CD14-positive monocyte (primary cell): ENCODE measurements at regions not wholly inside any gene's neighbourhood (a gene's known extent, or its start where the extent isn't known, plus 50 kb on each side); places are given as distances from the start of the nearest gene placed in this dataset.

ENCODE experiments used
- DNase-seq, 3 donors: peaks; one replicate each; pipeline ENCODE4 v3.0.0-alpha.2; 2011 to 2022
- H2AFZ ChIP-seq: 2 replicates; pipeline ENCODE4 v1.6.0; 2012; ENCODE audit warnings: mild to moderate bottlenecking, low read depth, low read length, inconsistent platforms; ENCODE audit not compliant: insufficient read depth, poor library complexity, severe bottlenecking
- H3K27ac ChIP-seq, 2 donors: 1 replicate in 1 of 2; 2 replicates in 1 of 2; pipeline ENCODE4 v1.5.1; 2012 to 2013; ENCODE audit warnings: low read length in 2 of 2, control low read depth in 1 of 2, inconsistent platforms in 1 of 2, low read depth in 1 of 2, mild to moderate bottlenecking in 1 of 2
- H3K27me3 ChIP-seq, 2 donors: one replicate each; pipeline versions ENCODE4 v1.6.0 to v1.6.1; 2011 to 2013; ENCODE audit warnings: low read length in 2 of 2; ENCODE audit not compliant: control insufficient read depth in 2 of 2, insufficient read depth in 2 of 2
- H3K36me3 ChIP-seq, 2 donors: replicated peaks in 1 of 2; 1 replicate in 1 of 2; 2 replicates in 1 of 2; pipeline versions ENCODE4 v1.5.1 to v1.6.1; 2012 to 2013; ENCODE audit warnings: low read length in 2 of 2, control low read depth in 1 of 2, inconsistent platforms in 1 of 2, mild to moderate bottlenecking in 1 of 2; ENCODE audit not compliant: insufficient read depth in 2 of 2, control insufficient read depth in 1 of 2
- H3K4me1 ChIP-seq, 2 donors: 1 replicate in 1 of 2; 2 replicates in 1 of 2; pipeline versions ENCODE4 v1.5.1 to v1.6.1; 2012 to 2013; ENCODE audit warnings: low read length in 2 of 2, control low read depth in 1 of 2, inconsistent platforms in 1 of 2, mild to moderate bottlenecking in 1 of 2, moderate library complexity in 1 of 2; ENCODE audit not compliant: insufficient read depth in 2 of 2, control insufficient read depth in 1 of 2
- H3K4me2 ChIP-seq: replicated peaks from 2 replicates; pipeline ENCODE3; 2012; ENCODE audit warnings: low read length, moderate library complexity, mild to moderate bottlenecking; ENCODE audit not compliant: poor library complexity, severe bottlenecking; ENCODE audit errors: extremely low read depth
- H3K4me3 ChIP-seq, 3 experiments: fragments of 200-600 bp in 1 of 3; sonication (generic) in 1 of 3; replicated peaks in 1 of 3; 1 replicate in 2 of 3; 2 replicates in 1 of 3; pipeline ENCODE4 v1.5.1; 2011 to 2013; ENCODE audit warnings: low read length in 3 of 3, mild to moderate bottlenecking in 3 of 3, control low read depth in 2 of 3, low read depth in 2 of 3, inconsistent platforms in 1 of 3, moderate library complexity in 1 of 3
- H3K79me2 ChIP-seq: 2 replicates; pipeline ENCODE4 v1.6.0; 2012; ENCODE audit warnings: mild to moderate bottlenecking, control low read depth, inconsistent platforms, low read length, moderate library complexity; ENCODE audit not compliant: insufficient read depth
- H3K9ac ChIP-seq: 2 replicates; pipeline ENCODE4 v1.6.0; 2017; ENCODE audit warnings: low read length, mild to moderate bottlenecking; ENCODE audit not compliant: insufficient read depth, poor library complexity, severe bottlenecking
- H3K9me3 ChIP-seq, 2 donors: replicated peaks in 1 of 2; 1 replicate in 1 of 2; 2 replicates in 1 of 2; pipeline versions ENCODE4 v1.5.1 to v1.6.1; 2012 to 2013; ENCODE audit warnings: low read length in 2 of 2, control low read depth in 1 of 2; ENCODE audit not compliant: control insufficient read depth in 1 of 2, insufficient read depth in 1 of 2
- H4K20me1 ChIP-seq: 2 replicates; pipeline ENCODE4 v1.6.0; 2012; ENCODE audit warnings: mild to moderate bottlenecking, low read length, control low read depth, moderate library complexity; ENCODE audit not compliant: insufficient read depth
- H3K27ac Mint-ChIP-seq, 7 donors: one replicate each; pipeline ENCODE4 v1.8.0; 2020; ENCODE audit warnings: mild to moderate bottlenecking in 7 of 7, mixed read lengths in 7 of 7, moderate library complexity in 6 of 7, inconsistent platforms in 2 of 7
- H3K27me3 Mint-ChIP-seq, 3 donors: one replicate each; pipeline ENCODE4 v1.8.0; 2021 to 2022; ENCODE audit warnings: low read depth in 3 of 3, mild to moderate bottlenecking in 3 of 3, mixed read lengths in 3 of 3, moderate library complexity in 3 of 3, inconsistent platforms in 1 of 3
- H3K36me3 Mint-ChIP-seq, 2 donors: one replicate each; pipeline ENCODE4 v1.8.0; 2020; ENCODE audit warnings: mixed read lengths in 2 of 2, inconsistent platforms in 1 of 2, mild to moderate bottlenecking in 1 of 2
- H3K4me1 Mint-ChIP-seq: one replicate; pipeline ENCODE4 v1.8.0; 2020; ENCODE audit warnings: mild to moderate bottlenecking, mixed read lengths
- H3K4me3 Mint-ChIP-seq, 2 donors: one replicate each; pipeline ENCODE4 v1.8.0; 2020; ENCODE audit warnings: mild to moderate bottlenecking in 2 of 2, mixed read lengths in 2 of 2, moderate library complexity in 1 of 2
- H3K9me3 Mint-ChIP-seq, 7 donors: one replicate each; pipeline ENCODE4 v1.8.0; 2020 to 2022; ENCODE audit warnings: mixed read lengths in 7 of 7, mild to moderate bottlenecking in 6 of 7, moderate library complexity in 6 of 7, inconsistent platforms in 2 of 7
- WGBS: methylation state at CpG from one replicate; pipeline ENCODE4 v1.1.5; 2013; ENCODE audit warnings: missing lambda C conversion rate; ENCODE audit not compliant: insufficient coverage; 5-methylcytosine and 5-hydroxymethylcytosine counted together
- intact Hi-C, 2 donors: fragments of 100-400 bp; cut with micrococcal nuclease; formaldehyde crosslinking; loops; one replicate each; pipeline versions ENCODE4 v1.15.0 to v1.15.1; 2023
- TF ChIP-seq, protein P1 (sequence below): fragments of 200-600 bp; IDR thresholded peaks from one replicate; pipeline ENCODE4 v1.8.0; 2022; ENCODE audit warnings: antibody characterized with exemption, mild to moderate bottlenecking

DNA sequence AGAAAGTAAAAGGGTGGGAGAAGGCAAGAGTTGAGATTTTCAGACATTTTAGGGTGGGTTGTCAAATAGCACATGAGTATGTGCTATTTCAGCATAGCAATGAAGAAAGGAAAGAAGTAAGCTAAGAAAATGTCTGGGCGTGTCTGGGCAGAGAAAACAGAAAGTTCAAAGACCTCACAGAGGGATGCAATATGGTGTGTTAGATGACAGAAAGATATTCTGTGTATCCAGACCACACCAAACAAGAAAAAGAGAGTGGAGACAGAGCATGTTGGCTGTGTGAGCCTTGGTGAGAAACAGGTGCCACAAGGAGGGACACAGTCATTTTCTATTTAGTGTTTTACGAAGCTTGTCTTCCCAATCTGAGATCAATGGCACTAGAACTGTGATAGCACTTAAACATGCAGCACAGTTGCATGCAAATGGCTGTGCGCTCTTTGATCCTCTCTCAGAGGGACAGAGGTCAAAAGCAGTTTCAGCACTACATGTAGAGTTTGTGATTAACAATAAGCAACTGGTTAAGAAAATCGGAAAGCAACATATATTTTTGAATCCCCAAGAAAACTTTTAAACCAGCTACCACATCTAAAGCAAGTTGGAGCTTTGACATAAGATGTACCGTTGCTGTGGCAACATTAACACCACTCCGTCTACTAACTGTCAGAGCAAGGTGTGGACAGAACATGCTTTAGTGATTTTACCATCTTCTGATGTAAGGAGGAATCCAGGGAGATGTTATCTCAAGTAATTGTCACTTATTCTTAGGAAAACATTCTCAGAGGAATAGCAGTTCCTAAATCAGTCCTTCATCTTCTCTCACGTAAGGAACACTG is 515.5 kb upstream of the NOX3 start:
- Histone ChIP-seq H3K4me3 (no peak overlapping the region), H2AFZ (no peak overlapping the region), H3K79me2 (no peaks in the 10 kb centered on the region), H3K4me1 (peaks cover 0 to 7% of the 10 kb centered on the region in 2 donors), H3K27me3 (no peaks in the 10 kb centered on the region), H3K9me3 (peaks cover 0 to 8% of the 10 kb centered on the region in 2 donors), H3K36me3 (no peaks in the 10 kb centered on the region), H3K27ac (no peak overlapping the region), H3K4me2 (no peak overlapping the region), H3K9ac (no peak overlapping the region), H4K20me1 (no peaks in the 10 kb centered on the region)
- Mint-ChIP-seq H3K4me3 (no peak overlapping the region), H3K9me3 (peaks cover 0 to 11% (median 6%) of the 10 kb centered on the region in 7 donors), H3K4me1 (peaks cover 15% of the 10 kb centered on the region), H3K36me3 (no peaks in the 10 kb centered on the region), H3K27ac (no peak overlapping the region), H3K27me3 (no peaks in the 10 kb centered on the region)
- DNase-seq, result no peak
- intact Hi-C loops, result no loop called here
- WGBS, result 79% methylated on average over 3 of the region's 7 CpGs
- TF ChIP-seq, protein P1, sequence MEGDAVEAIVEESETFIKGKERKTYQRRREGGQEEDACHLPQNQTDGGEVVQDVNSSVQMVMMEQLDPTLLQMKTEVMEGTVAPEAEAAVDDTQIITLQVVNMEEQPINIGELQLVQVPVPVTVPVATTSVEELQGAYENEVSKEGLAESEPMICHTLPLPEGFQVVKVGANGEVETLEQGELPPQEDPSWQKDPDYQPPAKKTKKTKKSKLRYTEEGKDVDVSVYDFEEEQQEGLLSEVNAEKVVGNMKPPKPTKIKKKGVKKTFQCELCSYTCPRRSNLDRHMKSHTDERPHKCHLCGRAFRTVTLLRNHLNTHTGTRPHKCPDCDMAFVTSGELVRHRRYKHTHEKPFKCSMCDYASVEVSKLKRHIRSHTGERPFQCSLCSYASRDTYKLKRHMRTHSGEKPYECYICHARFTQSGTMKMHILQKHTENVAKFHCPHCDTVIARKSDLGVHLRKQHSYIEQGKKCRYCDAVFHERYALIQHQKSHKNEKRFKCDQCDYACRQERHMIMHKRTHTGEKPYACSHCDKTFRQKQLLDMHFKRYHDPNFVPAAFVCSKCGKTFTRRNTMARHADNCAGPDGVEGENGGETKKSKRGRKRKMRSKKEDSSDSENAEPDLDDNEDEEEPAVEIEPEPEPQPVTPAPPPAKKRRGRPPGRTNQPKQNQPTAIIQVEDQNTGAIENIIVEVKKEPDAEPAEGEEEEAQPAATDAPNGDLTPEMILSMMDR, result no peak

DNA sequence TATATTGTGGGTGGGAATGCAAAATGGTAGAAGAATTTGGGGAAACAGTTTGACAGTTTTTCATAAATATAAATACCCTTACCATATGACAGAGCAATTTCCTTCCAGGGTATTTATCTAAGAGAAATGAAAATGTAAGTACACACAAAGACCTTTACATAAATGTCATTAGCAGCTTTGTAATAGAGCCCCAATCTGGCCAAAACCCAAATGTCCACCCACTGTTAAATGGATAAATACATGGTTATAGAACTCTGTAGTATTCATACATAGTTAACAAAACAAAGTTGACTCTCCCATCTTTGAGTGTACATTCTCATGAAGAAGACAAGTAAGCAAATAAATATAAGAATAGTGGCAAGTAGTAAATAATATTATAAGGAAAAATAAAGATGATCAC is 514.8 kb upstream of the NOX3 start:
- Histone ChIP-seq H3K9me3 (peaks cover 0 to 8% of the 10 kb centered on the region in 2 donors), H2AFZ (no peak overlapping the region), H3K36me3 (no peaks in the 10 kb centered on the region), H4K20me1 (no peaks in the 10 kb centered on the region), H3K4me3 (no peak overlapping the region), H3K27ac (no peak overlapping the region), H3K4me2 (no peak overlapping the region), H3K4me1 (peaks cover 0 to 7% of the 10 kb centered on the region in 2 donors), H3K9ac (no peak overlapping the region), H3K27me3 (no peaks in the 10 kb centered on the region), H3K79me2 (no peaks in the 10 kb centered on the region)
- Mint-ChIP-seq H3K36me3 (no peaks in the 10 kb centered on the region), H3K27ac (no peak overlapping the region), H3K9me3 (peaks cover 0 to 11% (median 6%) of the 10 kb centered on the region in 7 donors), H3K27me3 (no peaks in the 10 kb centered on the region), H3K4me3 (no peak overlapping the region), H3K4me1 (peaks cover 15% of the 10 kb centered on the region)
- TF ChIP-seq, protein P1, result no peak
- no peak for DNase-seq
- intact Hi-C loops, result no loop called here
